HG02678 (cell line): ENCODE measurements at regions not wholly inside any gene's neighbourhood (a gene's known extent, or its start where the extent isn't known, plus 50 kb on each side); places are given as distances from the start of the nearest gene placed in this dataset.
"Not testable (repeated sequence)": the region's sequence is repeated elsewhere in the genome, so short reads cannot be mapped to it uniquely, and the experiment has no call there.

Experiments
- ATAC-seq: cut with Tn5 transposase; IDR thresholded peaks from one replicate; pipeline ENCODE4 v1.9.1; 2021; ENCODE audit warnings: mild to moderate bottlenecking, moderate library complexity; ENCODE audit not compliant: unreplicated experiment

GRCh38 chr10:57706016-57706415 is 561.7 kb downstream of the IPMK start:
- ATAC-seq: no peak

- ATAC-seq: no peak
Observed at GRCh38 chr10:57699944-57700343, 567.8 kb downstream of the IPMK start.

- no peak for ATAC-seq
Observed at GRCh38 chr10:57696641-57697040, 571.1 kb downstream of the IPMK start.

- no peak for ATAC-seq
Observed at GRCh38 chr10:57694956-57695608, 572.6 kb downstream of the IPMK start.

GRCh38 chr10:57692255-57692980 is 575.3 kb downstream of the IPMK start:
- ATAC-seq: no peak

- ATAC-seq: no peak
Observed at GRCh38 chr10:57689596-57690297, 577.9 kb downstream of the IPMK start.

GRCh38 chr10:57679916-57680315 is 587.8 kb downstream of the IPMK start:
- ATAC-seq: no peak

GRCh38 chr10:57675125-57675524 is 592.6 kb downstream of the IPMK start:
- no peak for ATAC-seq

- no peak for ATAC-seq
Observed at GRCh38 chr10:57673446-57673960, 594.2 kb downstream of the IPMK start.

GRCh38 chr10:57664815-57665214 is 602.9 kb downstream of the IPMK start:
- no peak for ATAC-seq

GRCh38 chr10:57663401-57663800 is 604.3 kb downstream of the IPMK start:
- no peak for ATAC-seq

- no peak for ATAC-seq
Observed at GRCh38 chr10:57661206-57661605, 606.5 kb downstream of the IPMK start.

GRCh38 chr10:57657164-57657765 is 610.4 kb downstream of the IPMK start:
- peak; percentile 95 for ATAC-seq

GRCh38 chr10:57654856-57655255 is 612.8 kb downstream of the IPMK start:
- no peak for ATAC-seq

- not testable (repeated sequence) for ATAC-seq
Observed at GRCh38 chr10:57645108-57645507, 622.6 kb downstream of the IPMK start.

GRCh38 chr10:57638411-57638810 is 629.3 kb downstream of the IPMK start:
- no peak for ATAC-seq

- ATAC-seq: no peak
Observed at GRCh38 chr10:57628592-57629284, 639.0 kb downstream of the IPMK start.

- ATAC-seq: no peak
Observed at GRCh38 chr10:57627642-57628178, 640.0 kb downstream of the IPMK start.

GRCh38 chr10:57624856-57625592 is 642.7 kb downstream of the IPMK start:
- ATAC-seq: no peak

GRCh38 chr10:57624066-57624465 is 643.6 kb downstream of the IPMK start:
- no peak for ATAC-seq
